ENCODE measurements at regions not wholly inside any gene's neighbourhood (a gene's known extent, or its start where the extent isn't known, plus 50 kb on each side); places are given as distances from the start of the nearest gene placed in this dataset.

GRCh38 chr13:33615436-33615835, 202.5 kb upstream of the RFC3 start:
- H3K9me3 ChIP-seq, result no peaks in the 10 kb centered on the region
- H3K4me1 ChIP-seq, result no peaks in the 10 kb centered on the region
- ChIA-PET POLR2A (no interaction called here), CTCF (interaction anchor here (0.6 kb wide), 1 partner anchor 9 kb away, joined by 6 read pairs; no protein-coding TSS in a partner anchor)
- WGBS (ENCODE audit: missing lambda C conversion rate), result 66% methylated on average over 2 of the region's 2 CpGs
- FAIRE-seq, result no peak
- TF ChIP-seq FOSB (CRISPR knock-in tag; IDR thresholded peaks at IDR 0.05), result no peak
- TF ChIP-seq SREBF2 (IDR thresholded peaks at IDR 0.05), result no peak
- TF ChIP-seq NFE2L2 (conservative IDR thresholded peaks at IDR 0.05; ENCODE audit: low read length), result no peak
- no peak for TF ChIP-seq HOXB5 (CRISPR knock-in tag; IDR thresholded peaks at IDR 0.05)
- no peak for TF ChIP-seq CHD2 (IDR thresholded peaks at IDR 0.05; ENCODE audit: low read length, partially characterized antibody)
- no peak overlapping the region for H3K4me2 ChIP-seq
- no peak overlapping the region for H3K4me3 ChIP-seq
- no peak overlapping the region for H3K27ac ChIP-seq
- no peak for DNase-seq (ENCODE audit: low read depth in 1 of 2, low spot score in 1 of 2)
- no peak for ATAC-seq

- ATAC-seq (no peak), DNase-seq (ENCODE audit: low read depth in 1 of 2, low spot score in 1 of 2) (no peak), FAIRE-seq (no peak)
- no peak overlapping the region for H3K4me3 ChIP-seq
- no peak for TF ChIP-seq TFCP2L1 (CRISPR knock-in tag; IDR thresholded peaks at IDR 0.05)
- no peak for TF ChIP-seq ESRRA (IDR thresholded peaks at IDR 0.05; ENCODE audit: borderline replicate concordance, low read length)
- TF ChIP-seq EHF (CRISPR knock-in tag; IDR thresholded peaks at IDR 0.05), result no peak
- no peak for TF ChIP-seq E2F6 (IDR thresholded peaks at IDR 0.05; ENCODE audit: borderline replicate concordance, low read depth)
- TF ChIP-seq MAZ (IDR thresholded peaks at IDR 0.05; ENCODE audit: borderline replicate concordance, low read depth, low read length), result no peak
- no peak for TF ChIP-seq RFX5 (IDR thresholded peaks at IDR 0.05)
- TF ChIP-seq HMGXB4 (CRISPR knock-in tag; IDR thresholded peaks at IDR 0.05; ENCODE audit: borderline replicate concordance), result no peak
- TF ChIP-seq POLR2A (IDR thresholded peaks at IDR 0.05; ENCODE audit: low read length), result no peak
- TF ChIP-seq EHMT2 (IDR thresholded peaks at IDR 0.05; ENCODE audit: low read depth), result no peak
- no peak for TF ChIP-seq HDAC2 (IDR thresholded peaks at IDR 0.05)
- TF ChIP-seq ZC3H11A (IDR thresholded peaks at IDR 0.05), result no peak
- no peak for TF ChIP-seq SMC3 (IDR thresholded peaks at IDR 0.05)
- TF ChIP-seq HOXB13 (CRISPR knock-in tag; IDR thresholded peaks at IDR 0.05; ENCODE audit: low read depth), result no peak
- no peak for TF ChIP-seq ELK1 (IDR thresholded peaks at IDR 0.05; ENCODE audit: low read depth, low read length)
- TF ChIP-seq HEYL (CRISPR knock-in tag; IDR thresholded peaks at IDR 0.05), result no peak
- TF ChIP-seq BCL3 (IDR thresholded peaks at IDR 0.05), result no peak
- no peak for TF ChIP-seq MYC (IDR thresholded peaks at IDR 0.05; ENCODE audit: borderline replicate concordance, low read length)
- no peak for TF ChIP-seq ZFP36 (IDR thresholded peaks at IDR 0.05; ENCODE audit: borderline replicate concordance, partially characterized antibody)
- TF ChIP-seq HOXB5 (CRISPR knock-in tag; IDR thresholded peaks at IDR 0.05), result no peak
- no peak for TF ChIP-seq HES2 (IDR thresholded peaks at IDR 0.05)
- CTCF ChIA-PET, result no interaction called here
- POLR2A ChIA-PET, result no interaction called here
- H3K4me2 ChIP-seq, result no peak overlapping the region
- no peak overlapping the region for H3K27ac ChIP-seq
- H3K4me1 ChIP-seq, result no peaks in the 10 kb centered on the region
- 87% methylated on average over 2 of the region's 2 CpGs for WGBS (ENCODE audit: missing lambda C conversion rate)
- no peaks in the 10 kb centered on the region for H3K9me3 ChIP-seq
Measured at GRCh38 chr13:33616130-33616529, 201.8 kb upstream of the RFC3 start.
